NCI-H526 (cell line): ENCODE measurements at regions not wholly inside any gene's neighbourhood (a gene's known extent, or its start where the extent isn't known, plus 50 kb on each side); places are given as distances from the start of the nearest gene placed in this dataset.

Source experiments
- DNase-seq, 2 experiments: peaks; one replicate each; lab custom pipeline; 2025; lab: John Stamatoyannopoulos, UW

GRCh38 chr1:229207916-229208315, 63.0 kb upstream of the RAB4A start:
- no peak for DNase-seq

- DNase-seq: no peak
These were observed 62.4 kb upstream of the RAB4A start for GRCh38 chr1:229208481-229208880.

GRCh38 chr1:229209386-229209785, 61.5 kb upstream of the RAB4A start:
- DNase-seq: no peak

- no peak for DNase-seq
These were observed 61.1 kb upstream of the RAB4A start for GRCh38 chr1:229209816-229210215.

GRCh38 chr1:229210844-229211243, 60.1 kb upstream of the RAB4A start:
- no peak for DNase-seq

- no peak for DNase-seq
These were observed 57.1 kb upstream of the RAB4A start for GRCh38 chr1:229213797-229214196.

- DNase-seq: no peak
These were observed 53.2 kb upstream of the RAB4A start for GRCh38 chr1:229217716-229218115.

- no peak for DNase-seq
These were observed 52.3 kb upstream of the RAB4A start for GRCh38 chr1:229218612-229219025.

GRCh38 chr1:229220163-229220846, 50.6 kb upstream of the RAB4A start:
- no peak for DNase-seq

- DNase-seq: peak; percentile 31 to 66
These were observed 49.5 kb upstream of the RAB4A start for GRCh38 chr1:229221106-229222019.
